ENCODE measurements at regions not wholly inside any gene's neighbourhood (a gene's known extent, or its start where the extent isn't known, plus 50 kb on each side); places are given as distances from the start of the nearest gene placed in this dataset.
"Not testable (repeated sequence)": the region's sequence is repeated elsewhere in the genome, so short reads cannot be mapped to it uniquely, and the experiment has no call there.

GRCh38 chr16:88305176-88305575 is 77.6 kb upstream of the ZNF469 start:
- no peak for DNase-seq (ENCODE audit: low spot score)

GRCh38 chr16:88306411-88306810 is 76.3 kb upstream of the ZNF469 start:
- no peak for DNase-seq (ENCODE audit: low spot score)

GRCh38 chr16:88306860-88307545 is 75.8 kb upstream of the ZNF469 start:
- DNase-seq (ENCODE audit: low spot score), result no peak

- no peak for DNase-seq (ENCODE audit: low spot score)
Observed at GRCh38 chr16:88308441-88309173, 74.2 kb upstream of the ZNF469 start.

GRCh38 chr16:88309174-88309907 is 73.4 kb upstream of the ZNF469 start:
- DNase-seq (ENCODE audit: low spot score), result no peak

GRCh38 chr16:88309908-88310265 is 72.9 kb upstream of the ZNF469 start:
- no peak for DNase-seq (ENCODE audit: low spot score)

GRCh38 chr16:88310796-88311605 is 71.8 kb upstream of the ZNF469 start:
- no peak for DNase-seq (ENCODE audit: low spot score)

- DNase-seq (ENCODE audit: low spot score), result not testable (repeated sequence)
Observed at GRCh38 chr16:88311860-88312259, 70.9 kb upstream of the ZNF469 start.

- DNase-seq (ENCODE audit: low spot score), result no peak
Observed at GRCh38 chr16:88312732-88313131, 70.0 kb upstream of the ZNF469 start.

- no peak for DNase-seq (ENCODE audit: low spot score)
Observed at GRCh38 chr16:88314991-88315542, 67.7 kb upstream of the ZNF469 start.

GRCh38 chr16:88315543-88316105 is 67.1 kb upstream of the ZNF469 start:
- DNase-seq (ENCODE audit: low spot score), result peak; percentile 15

- DNase-seq (ENCODE audit: low spot score), result no peak
Observed at GRCh38 chr16:88316151-88316550, 66.6 kb upstream of the ZNF469 start.

GRCh38 chr16:88316941-88317612 is 65.7 kb upstream of the ZNF469 start:
- no peak for DNase-seq (ENCODE audit: low spot score)

- no peak for DNase-seq (ENCODE audit: low spot score)
Observed at GRCh38 chr16:88317613-88317965, 65.2 kb upstream of the ZNF469 start.

- no peak for DNase-seq (ENCODE audit: low spot score)
Observed at GRCh38 chr16:88318051-88318450, 64.7 kb upstream of the ZNF469 start.

GRCh38 chr16:88318521-88318920 is 64.2 kb upstream of the ZNF469 start:
- no peak for DNase-seq (ENCODE audit: low spot score)

GRCh38 chr16:88319116-88319965 is 63.4 kb upstream of the ZNF469 start:
- DNase-seq (ENCODE audit: low spot score), result no peak

GRCh38 chr16:88320947-88321634 is 61.7 kb upstream of the ZNF469 start:
- no peak for DNase-seq (ENCODE audit: low spot score)

All from LoVo (cell line).